Gastrocnemius medialis (tissue), 4 donors: ENCODE measurements at regions not wholly inside any gene's neighbourhood (a gene's known extent, or its start where the extent isn't known, plus 50 kb on each side); places are given as distances from the start of the nearest gene placed in this dataset.

ENCODE experiments used
- POLR2A ChIP-seq, 2 donors: fragments of 450-650 bp; IDR thresholded peaks; one replicate each; pipeline ENCODE4 v1.6.1; 2017; ENCODE audit warnings: antibody characterized with exemption in 2 of 2, mild to moderate bottlenecking in 2 of 2, moderate library complexity in 2 of 2
- TF ChIP-seq, protein P1 (sequence below), 5 experiments: fragments of 450-650 bp in 3 of 5; fragments of 200-600 bp in 2 of 5; sonication (generic) in 2 of 5; IDR thresholded peaks in 4 of 5; conservative IDR thresholded peaks in 1 of 5; 1 replicate in 4 of 5; 2 replicates in 1 of 5; pipeline ENCODE4 v1.5.1; 2016 to 2019; ENCODE audit warnings: antibody characterized with exemption in 5 of 5, mild to moderate bottlenecking in 3 of 5, moderate library complexity in 3 of 5

DNA sequence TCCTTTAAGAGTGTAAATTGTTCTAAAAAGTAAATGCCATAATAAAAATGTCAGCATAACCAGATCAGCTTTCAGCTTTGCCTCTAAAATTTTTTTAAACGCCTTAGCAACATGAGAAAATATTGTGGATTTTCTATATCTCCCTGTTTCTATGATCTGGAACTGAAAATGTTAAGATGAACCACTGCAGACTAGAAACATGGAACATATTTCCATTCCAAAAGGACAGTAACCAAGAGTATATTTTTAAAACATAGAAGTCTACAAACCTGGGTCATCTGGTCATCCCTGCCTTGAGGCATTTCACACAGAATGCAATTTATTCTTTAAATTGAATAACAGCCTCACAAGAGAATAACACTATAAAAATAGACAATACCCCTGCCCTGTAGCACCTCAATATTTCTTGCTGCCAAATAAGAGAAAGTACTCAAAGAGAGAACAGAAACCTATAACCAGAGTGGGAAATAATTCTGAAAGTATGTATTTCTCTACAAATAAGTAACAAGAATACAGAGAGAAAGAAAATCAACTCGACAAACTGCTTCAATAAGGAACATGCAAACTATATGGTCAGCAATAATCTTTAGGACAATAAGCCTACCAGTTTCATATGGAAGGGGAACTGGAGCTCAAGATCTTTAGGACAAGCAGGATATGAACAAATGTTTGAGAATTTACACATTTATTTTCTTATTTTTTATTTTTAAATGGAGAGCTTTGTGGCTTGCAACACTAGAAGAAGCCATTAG lies 949.0 kb downstream of the EPHA3 start:
- TF ChIP-seq, protein P1, sequence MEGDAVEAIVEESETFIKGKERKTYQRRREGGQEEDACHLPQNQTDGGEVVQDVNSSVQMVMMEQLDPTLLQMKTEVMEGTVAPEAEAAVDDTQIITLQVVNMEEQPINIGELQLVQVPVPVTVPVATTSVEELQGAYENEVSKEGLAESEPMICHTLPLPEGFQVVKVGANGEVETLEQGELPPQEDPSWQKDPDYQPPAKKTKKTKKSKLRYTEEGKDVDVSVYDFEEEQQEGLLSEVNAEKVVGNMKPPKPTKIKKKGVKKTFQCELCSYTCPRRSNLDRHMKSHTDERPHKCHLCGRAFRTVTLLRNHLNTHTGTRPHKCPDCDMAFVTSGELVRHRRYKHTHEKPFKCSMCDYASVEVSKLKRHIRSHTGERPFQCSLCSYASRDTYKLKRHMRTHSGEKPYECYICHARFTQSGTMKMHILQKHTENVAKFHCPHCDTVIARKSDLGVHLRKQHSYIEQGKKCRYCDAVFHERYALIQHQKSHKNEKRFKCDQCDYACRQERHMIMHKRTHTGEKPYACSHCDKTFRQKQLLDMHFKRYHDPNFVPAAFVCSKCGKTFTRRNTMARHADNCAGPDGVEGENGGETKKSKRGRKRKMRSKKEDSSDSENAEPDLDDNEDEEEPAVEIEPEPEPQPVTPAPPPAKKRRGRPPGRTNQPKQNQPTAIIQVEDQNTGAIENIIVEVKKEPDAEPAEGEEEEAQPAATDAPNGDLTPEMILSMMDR (IDR thresholded peaks at IDR 0.05 in 4 of 5, conservative IDR thresholded peaks at IDR 0.05 in 1 of 5): no peak
- no peak for TF ChIP-seq POLR2A (IDR thresholded peaks at IDR 0.05)
